GM23248 (cell line): ENCODE measurements at regions not wholly inside any gene's neighbourhood (a gene's known extent, or its start where the extent isn't known, plus 50 kb on each side); places are given as distances from the start of the nearest gene placed in this dataset.
"Not testable (repeated sequence)": the region's sequence is repeated elsewhere in the genome, so short reads cannot be mapped to it uniquely, and the experiment has no call there.

Experiments
- DNase-seq: peaks from one replicate; pipeline ENCODE4 v3.0.0-alpha.2; 2015
- H2AFZ ChIP-seq: fragments of 200-600 bp; sonication (generic); 2 replicates; pipeline ENCODE4 v1.6.1; 2016; ENCODE audit warnings: antibody characterized with exemption
- H3F3A ChIP-seq: fragments of 200-600 bp; sonication (generic); 2 replicates; pipeline ENCODE4 v1.6.1; 2016; ENCODE audit warnings: mild to moderate bottlenecking, antibody characterized with exemption, mixed run types; ENCODE audit not compliant: insufficient read depth
- H3K27ac ChIP-seq: fragments of 200-600 bp; sonication (generic); 2 replicates; pipeline ENCODE4 v1.5.1; 2016; ENCODE audit warnings: mild to moderate bottlenecking
- H3K27me3 ChIP-seq: fragments of 200-600 bp; sonication (generic); replicated peaks from 2 replicates; pipeline ENCODE4 v1.6.1; 2016; ENCODE audit warnings: mild to moderate bottlenecking; ENCODE audit not compliant: insufficient read depth
- H3K36me3 ChIP-seq: fragments of 200-600 bp; sonication (generic); 2 replicates; pipeline ENCODE4 v1.6.1; 2016; ENCODE audit warnings: low read depth, mild to moderate bottlenecking
- H3K4me1 ChIP-seq: fragments of 200-600 bp; sonication (generic); 2 replicates; pipeline ENCODE4 v1.6.1; 2016; ENCODE audit warnings: mild to moderate bottlenecking; ENCODE audit not compliant: insufficient read depth
- H3K4me2 ChIP-seq: fragments of 200-600 bp; sonication (generic); one replicate; pipeline ENCODE4 v1.6.1; 2016; ENCODE audit warnings: mild to moderate bottlenecking; ENCODE audit not compliant: unreplicated experiment
- H3K4me3 ChIP-seq: fragments of 200-600 bp; sonication (generic); 2 replicates; pipeline ENCODE4 v1.5.1; 2016; ENCODE audit warnings: mild to moderate bottlenecking
- H3K79me2 ChIP-seq: fragments of 200-600 bp; sonication (generic); 2 replicates; pipeline ENCODE4 v1.6.1; 2016; ENCODE audit warnings: mild to moderate bottlenecking; ENCODE audit not compliant: insufficient read depth
- H3K9ac ChIP-seq: fragments of 200-600 bp; sonication (generic); 2 replicates; pipeline ENCODE4 v1.6.1; 2016; ENCODE audit warnings: mild to moderate bottlenecking
- H3K9me2 ChIP-seq: fragments of 200-600 bp; sonication (generic); 2 replicates; pipeline ENCODE4 v1.6.1; 2016; ENCODE audit warnings: mixed run types, mild to moderate bottlenecking, moderate library complexity; ENCODE audit not compliant: insufficient read depth
- H3K9me3 ChIP-seq: fragments of 200-600 bp; sonication (generic); one replicate; pipeline ENCODE4 v1.6.1; 2017; ENCODE audit warnings: low read depth
- H4K20me1 ChIP-seq: fragments of 200-600 bp; sonication (generic); 2 replicates; pipeline ENCODE4 v1.6.0; 2016; ENCODE audit not compliant: insufficient read depth
- EZH2 ChIP-seq: fragments of 200-600 bp; sonication (generic); IDR thresholded peaks from 2 replicates; pipeline ENCODE4 v1.6.1; 2018; ENCODE audit warnings: antibody characterized with exemption, mild to moderate bottlenecking; ENCODE audit not compliant: insufficient read depth, poor library complexity, severe bottlenecking
- EZH2phosphoT487 ChIP-seq: fragments of 200-600 bp; sonication (generic); IDR thresholded peaks from 2 replicates; pipeline ENCODE4 v1.6.1; 2018; ENCODE audit warnings: antibody characterized with exemption, moderate library complexity, mild to moderate bottlenecking, low read depth; ENCODE audit not compliant: insufficient read depth
- WGBS, 2 experiments: methylation state at CpG; one replicate each; pipeline ENCODE4 v1.1.6; 2015 to 2017; ENCODE audit warnings: low lambda C conversion rate in 2 of 2, low coverage in 1 of 2; ENCODE audit errors: missing lambda C conversion rate in 2 of 2; 5-methylcytosine and 5-hydroxymethylcytosine counted together
- in situ Hi-C: fragments of 300-500 bp; cut with MboI; formaldehyde crosslinking; loops from 2 replicates; pipeline ENCODE4 v1.15.0; 2020

DNA sequence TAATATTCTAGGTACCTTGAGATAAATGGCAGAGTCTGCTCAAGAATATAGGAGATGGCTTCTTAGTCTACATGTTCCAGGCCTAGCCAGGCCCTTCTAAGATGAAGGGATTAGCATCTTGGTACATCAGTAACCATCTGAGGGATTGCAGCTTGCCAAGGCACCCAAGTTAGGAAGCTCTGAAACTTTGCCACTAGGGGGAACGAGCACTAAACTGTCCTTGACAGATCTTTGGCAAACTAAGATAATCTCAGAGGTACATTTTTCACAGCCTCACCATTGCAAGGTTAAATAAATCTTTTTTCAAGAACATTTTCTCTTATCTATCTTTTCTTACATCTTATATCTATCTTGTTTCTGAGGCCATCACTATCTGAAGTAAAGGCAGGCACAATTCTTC, 351.2 kb downstream of the RAP2B start:
- Histone ChIP-seq H3K79me2 (no peaks in the 10 kb centered on the region), H3K36me3 (no peaks in the 10 kb centered on the region), H3K4me1 (no peaks in the 10 kb centered on the region), H3K9me2 (no peaks in the 10 kb centered on the region), H3K4me2 (no peak overlapping the region), H3K9ac (no peak overlapping the region), H3K4me3 (no peak overlapping the region), H4K20me1 (no peaks in the 10 kb centered on the region), H2AFZ (no peak overlapping the region), H3K27ac (no peak overlapping the region), H3K9me3 (no peaks in the 10 kb centered on the region), H3F3A (no peaks in the 10 kb centered on the region), H3K27me3 (no peaks in the 10 kb centered on the region)
- no peak for TF ChIP-seq EZH2phosphoT487
- no peak for TF ChIP-seq EZH2
- in situ Hi-C loops, result no loop called here
- DNase-seq, result peak; percentile 13
- 0% methylated on average over 1 of the region's 1 CpG for WGBS, 2 experiments

DNA sequence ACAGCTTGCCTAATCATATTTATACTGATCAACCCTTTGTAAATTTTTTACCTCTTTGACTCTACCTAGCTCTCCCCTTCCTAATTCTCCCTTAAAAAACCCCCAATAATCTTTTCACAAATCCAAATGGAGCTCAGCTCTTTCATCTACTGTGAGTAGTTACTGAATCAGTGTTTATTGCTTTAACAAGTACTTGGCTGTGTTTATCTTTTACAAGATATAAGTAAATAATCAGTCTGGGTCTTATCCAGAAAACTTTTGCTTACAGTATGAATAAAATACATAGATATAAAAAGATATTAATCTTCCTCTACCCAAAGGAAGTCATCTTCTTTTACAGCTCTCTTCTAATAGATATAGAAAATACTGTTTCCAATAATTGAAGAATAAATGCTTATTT, 366.4 kb downstream of the RAP2B start:
- Histone ChIP-seq H3K27me3 (no peaks in the 10 kb centered on the region), H3K9ac (no peak overlapping the region), H3K4me3 (no peak overlapping the region), H3K9me3 (peaks cover 5% of the 10 kb centered on the region), H2AFZ (no peak overlapping the region), H3K36me3 (no peaks in the 10 kb centered on the region), H3F3A (no peaks in the 10 kb centered on the region), H3K4me1 (no peaks in the 10 kb centered on the region), H3K27ac (no peak overlapping the region), H3K79me2 (no peaks in the 10 kb centered on the region), H4K20me1 (no peaks in the 10 kb centered on the region), H3K4me2 (no peak overlapping the region), H3K9me2 (no peaks in the 10 kb centered on the region)
- DNase-seq, result no peak
- no peak for TF ChIP-seq EZH2
- TF ChIP-seq EZH2phosphoT487, result no peak
- in situ Hi-C loops, result no loop called here

DNA sequence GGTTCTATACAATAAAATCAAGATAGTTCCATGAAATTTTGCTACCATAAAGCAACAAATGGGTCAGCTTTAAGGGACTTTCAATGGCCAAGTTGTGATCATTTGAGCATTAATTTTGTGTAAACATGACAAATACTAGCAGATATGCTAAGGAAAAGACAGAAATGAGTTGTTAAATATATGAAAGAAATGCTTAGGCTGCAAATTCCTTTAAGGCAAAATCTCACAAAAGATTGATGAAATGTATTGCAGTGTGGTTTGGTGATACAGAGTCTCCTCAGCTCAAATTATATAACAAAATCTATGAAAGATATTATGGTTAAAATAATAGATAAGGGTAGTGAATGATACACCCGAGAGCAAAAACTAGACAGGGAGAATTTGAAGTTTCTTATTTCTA, 377.2 kb downstream of the RAP2B start:
- Histone ChIP-seq H3K4me2 (no peak overlapping the region), H3K9ac (no peak overlapping the region), H2AFZ (no peak overlapping the region), H3K27ac (no peak overlapping the region), H3K36me3 (no peaks in the 10 kb centered on the region), H3K4me1 (no peaks in the 10 kb centered on the region), H3K4me3 (no peak overlapping the region), H4K20me1 (no peaks in the 10 kb centered on the region), H3K27me3 (no peaks in the 10 kb centered on the region), H3F3A (no peaks in the 10 kb centered on the region), H3K79me2 (no peaks in the 10 kb centered on the region), H3K9me2 (no peaks in the 10 kb centered on the region), H3K9me3 (no peaks in the 10 kb centered on the region)
- DNase-seq, result no peak
- no peak for TF ChIP-seq EZH2phosphoT487
- no peak for TF ChIP-seq EZH2
- in situ Hi-C loops, result no loop called here
- WGBS, 2 experiments, result 60 to 63% methylated on average over 1 of the region's 1 CpG

DNA sequence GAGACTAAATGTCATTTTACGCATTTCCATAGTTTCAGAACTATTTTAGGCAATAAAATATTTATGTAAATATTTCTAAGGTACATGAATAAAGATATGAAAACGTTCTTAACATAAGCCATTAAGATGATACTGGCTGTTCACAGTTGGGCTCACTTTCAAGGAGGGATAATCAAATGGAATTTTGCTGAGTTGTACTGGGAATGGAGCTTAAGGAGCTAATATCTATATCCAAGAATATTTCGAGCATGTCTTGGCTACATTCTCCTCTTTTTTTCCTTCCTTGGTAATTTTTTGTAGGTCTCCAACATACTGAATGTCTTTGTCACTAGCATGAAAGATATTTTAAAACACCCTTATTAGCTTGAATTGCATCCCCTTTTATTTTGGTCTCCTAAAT, 383.4 kb downstream of the RAP2B start:
- in situ Hi-C loops, result no loop called here
- Histone ChIP-seq H3F3A (no peaks in the 10 kb centered on the region), H3K27ac (no peak overlapping the region), H3K36me3 (no peaks in the 10 kb centered on the region), H3K27me3 (no peaks in the 10 kb centered on the region), H3K9ac (no peak overlapping the region), H3K4me2 (no peak overlapping the region), H3K4me3 (no peak overlapping the region), H3K4me1 (no peaks in the 10 kb centered on the region), H2AFZ (no peak overlapping the region), H3K9me2 (no peaks in the 10 kb centered on the region), H3K9me3 (no peaks in the 10 kb centered on the region), H3K79me2 (no peaks in the 10 kb centered on the region), H4K20me1 (no peaks in the 10 kb centered on the region)
- 35 to 38% methylated on average over 3 of the region's 3 CpGs for WGBS, 2 experiments
- TF ChIP-seq EZH2, result no peak
- no peak for TF ChIP-seq EZH2phosphoT487
- DNase-seq, result no peak

DNA sequence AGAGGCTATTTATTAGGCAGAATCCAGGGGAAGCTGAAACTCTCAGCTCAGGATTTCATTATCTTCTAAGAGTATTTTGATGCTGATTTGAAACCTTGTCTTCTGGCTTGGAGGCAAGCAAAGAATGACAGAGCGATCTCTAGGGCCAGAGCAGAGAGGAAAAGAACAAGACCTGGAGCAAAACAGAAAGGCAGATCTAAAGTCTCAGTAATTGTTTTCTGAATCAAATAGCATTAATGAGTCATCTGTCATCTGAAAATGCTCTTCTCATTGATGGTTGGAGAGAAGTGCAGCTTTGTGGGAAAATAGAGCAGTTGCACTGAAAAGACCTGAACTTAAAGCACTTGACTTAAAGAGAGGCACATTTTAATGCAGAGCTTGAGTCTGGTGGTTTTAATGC, 385.9 kb downstream of the RAP2B start:
- WGBS, 2 experiments, result 43 to 48% methylated on average over 1 of the region's 1 CpG

DNA sequence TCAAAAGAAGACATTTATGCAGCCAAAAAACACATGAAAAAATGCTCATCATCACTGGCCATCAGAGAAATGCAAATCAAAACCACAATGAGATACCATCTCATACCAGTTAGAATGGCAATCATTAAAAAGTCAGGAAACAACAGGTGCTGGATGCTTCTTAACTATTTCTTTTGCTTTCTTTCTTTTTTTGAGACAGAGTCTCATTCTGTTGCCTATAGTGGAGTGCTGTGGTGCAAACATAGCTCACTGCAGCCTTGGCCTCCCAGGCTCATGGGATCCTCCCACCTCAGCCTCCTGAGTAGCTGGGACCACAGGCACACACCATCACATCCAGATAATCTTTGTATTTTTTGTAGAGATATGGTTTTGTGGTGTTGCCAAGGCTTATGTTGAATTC, 387.7 kb downstream of the RAP2B start:
- in situ Hi-C loops, result not testable (repeated sequence)

More for the DNA sequence above, 385.9 kb downstream of the RAP2B start:
- Histone ChIP-seq H3K4me1 (no peaks in the 10 kb centered on the region), H3K9me3 (no peaks in the 10 kb centered on the region), H3K4me3 (no peak overlapping the region), H3F3A (no peaks in the 10 kb centered on the region), H3K27me3 (no peaks in the 10 kb centered on the region), H3K36me3 (no peaks in the 10 kb centered on the region), H4K20me1 (no peaks in the 10 kb centered on the region), H3K9me2 (no peaks in the 10 kb centered on the region), H3K9ac (no peak overlapping the region), H3K27ac (no peak overlapping the region), H3K4me2 (no peak overlapping the region), H2AFZ (no peak overlapping the region), H3K79me2 (no peaks in the 10 kb centered on the region)
- no peak for TF ChIP-seq EZH2
- no peak for TF ChIP-seq EZH2phosphoT487
- no peak for DNase-seq
- in situ Hi-C loops, result no loop called here

More for the DNA sequence above, 387.7 kb downstream of the RAP2B start:
- not testable (repeated sequence) for H3K4me1 ChIP-seq, H3K4me3 ChIP-seq, H3K27ac ChIP-seq, H3K9ac ChIP-seq, H2AFZ ChIP-seq, H3F3A ChIP-seq, H3K4me2 ChIP-seq, H3K27me3 ChIP-seq, H3K36me3 ChIP-seq, H3K79me2 ChIP-seq, H4K20me1 ChIP-seq, H3K9me3 ChIP-seq, H3K9me2 ChIP-seq, DNase-seq
